ENCODE measurements at regions not wholly inside any gene's neighbourhood (a gene's known extent, or its start where the extent isn't known, plus 50 kb on each side); places are given as distances from the start of the nearest gene placed in this dataset.
A peak's percentile ranks its signal among the peaks of the same experiment; 100 is the strongest.

DNA sequence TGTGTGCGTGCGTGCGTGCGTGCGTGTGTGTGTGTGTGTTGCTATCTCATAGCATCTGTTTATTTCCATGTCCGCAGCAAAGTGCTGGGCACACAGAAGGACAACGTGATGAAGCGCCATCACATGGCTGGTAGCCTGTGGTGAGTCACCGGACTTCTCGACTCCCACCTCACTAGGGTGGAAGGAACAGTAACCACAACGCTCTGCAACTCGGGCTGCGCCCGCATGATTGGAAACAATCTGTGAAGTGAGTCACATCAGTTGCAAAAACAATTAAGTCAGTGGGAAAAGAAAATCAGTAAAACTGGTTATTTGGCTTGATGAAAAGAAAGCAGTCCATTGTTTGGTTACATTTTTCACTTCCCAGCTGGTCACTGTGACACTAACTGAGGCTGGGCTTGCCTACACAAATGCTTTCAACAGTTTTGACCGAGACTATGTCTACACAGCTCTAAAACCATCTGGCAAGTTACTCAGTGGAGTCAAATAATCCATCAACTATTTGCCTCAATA lies 437.3 kb upstream of the CADM1 start:
- Histone ChIP-seq H3K9ac (no peak overlapping the region), H3K9me2 (no peaks in the 10 kb centered on the region), H3K79me2 (ENCODE audit: insufficient read depth) (no peaks in the 10 kb centered on the region), H3K27me3 (ENCODE audit: insufficient read depth) (no peaks in the 10 kb centered on the region), H4K20me1 (ENCODE audit: insufficient read depth) (no peaks in the 10 kb centered on the region), H3F3A (replicated peaks; ENCODE audit: insufficient read depth) (no peaks in the 10 kb centered on the region), H3K27ac (ENCODE audit: low read depth in 2 of 2, low read length in 1 of 2) (0 out of 4 replicates have a peak overlapping the region, but pooled peaks of 1 of the 2 experiments have one; percentile 4), H3K36me3 (replicated peaks in 1 of 2; ENCODE audit: control insufficient read depth in 1 of 2, insufficient read depth in 2 of 2, low read length in 1 of 2) (no peaks in the 10 kb centered on the region), H3K4me2 (no peak overlapping the region), H3K4me1 (ENCODE audit: control insufficient read depth in 1 of 2, insufficient read depth in 2 of 2, low read depth in 1 of 2, low read length in 1 of 2) (peaks cover 0 to 16% of the 10 kb centered on the region in 2 experiments; a peak in 1 of 4 replicates), H3K4me3 (ENCODE audit: low read depth in 2 of 2, low read length in 1 of 2) (no peak overlapping the region), H3K9me3 (no peaks in the 10 kb centered on the region), H2AFZ (ENCODE audit: low read depth) (no peak overlapping the region)
- POLR2A ChIA-PET = no interaction called here
- CTCF ChIA-PET = no interaction called here
- WGBS (ENCODE audit: low lambda C conversion rate) = 47% methylated on average over 15 of the region's 15 CpGs
- no peak for TF ChIP-seq EP300 (IDR thresholded peaks at IDR 0.05; ENCODE audit: borderline replicate concordance in 1 of 2, low read depth in 1 of 2, low read length in 1 of 2)
- TF ChIP-seq JUND (IDR thresholded peaks at IDR 0.05) = no peak
- TF ChIP-seq, protein P1, sequence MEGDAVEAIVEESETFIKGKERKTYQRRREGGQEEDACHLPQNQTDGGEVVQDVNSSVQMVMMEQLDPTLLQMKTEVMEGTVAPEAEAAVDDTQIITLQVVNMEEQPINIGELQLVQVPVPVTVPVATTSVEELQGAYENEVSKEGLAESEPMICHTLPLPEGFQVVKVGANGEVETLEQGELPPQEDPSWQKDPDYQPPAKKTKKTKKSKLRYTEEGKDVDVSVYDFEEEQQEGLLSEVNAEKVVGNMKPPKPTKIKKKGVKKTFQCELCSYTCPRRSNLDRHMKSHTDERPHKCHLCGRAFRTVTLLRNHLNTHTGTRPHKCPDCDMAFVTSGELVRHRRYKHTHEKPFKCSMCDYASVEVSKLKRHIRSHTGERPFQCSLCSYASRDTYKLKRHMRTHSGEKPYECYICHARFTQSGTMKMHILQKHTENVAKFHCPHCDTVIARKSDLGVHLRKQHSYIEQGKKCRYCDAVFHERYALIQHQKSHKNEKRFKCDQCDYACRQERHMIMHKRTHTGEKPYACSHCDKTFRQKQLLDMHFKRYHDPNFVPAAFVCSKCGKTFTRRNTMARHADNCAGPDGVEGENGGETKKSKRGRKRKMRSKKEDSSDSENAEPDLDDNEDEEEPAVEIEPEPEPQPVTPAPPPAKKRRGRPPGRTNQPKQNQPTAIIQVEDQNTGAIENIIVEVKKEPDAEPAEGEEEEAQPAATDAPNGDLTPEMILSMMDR (IDR thresholded peaks at IDR 0.05) = no peak
- TF ChIP-seq, protein P2, sequence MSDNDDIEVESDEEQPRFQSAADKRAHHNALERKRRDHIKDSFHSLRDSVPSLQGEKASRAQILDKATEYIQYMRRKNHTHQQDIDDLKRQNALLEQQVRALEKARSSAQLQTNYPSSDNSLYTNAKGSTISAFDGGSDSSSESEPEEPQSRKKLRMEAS (IDR thresholded peaks at IDR 0.05; ENCODE audit: low read depth) = no peak
- TF ChIP-seq, protein P3, sequence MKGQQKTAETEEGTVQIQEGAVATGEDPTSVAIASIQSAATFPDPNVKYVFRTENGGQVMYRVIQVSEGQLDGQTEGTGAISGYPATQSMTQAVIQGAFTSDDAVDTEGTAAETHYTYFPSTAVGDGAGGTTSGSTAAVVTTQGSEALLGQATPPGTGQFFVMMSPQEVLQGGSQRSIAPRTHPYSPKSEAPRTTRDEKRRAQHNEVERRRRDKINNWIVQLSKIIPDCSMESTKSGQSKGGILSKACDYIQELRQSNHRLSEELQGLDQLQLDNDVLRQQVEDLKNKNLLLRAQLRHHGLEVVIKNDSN (IDR thresholded peaks at IDR 0.05; ENCODE audit: borderline replicate concordance, low read depth) = no peak
- no peak for TF ChIP-seq RAD21 (IDR thresholded peaks at IDR 0.05; ENCODE audit: low read length)
- TF ChIP-seq TAF1 (IDR thresholded peaks at IDR 0.05; ENCODE audit: borderline replicate concordance, low read depth, low read length) = no peak
- DNase-seq = no peak

DNA sequence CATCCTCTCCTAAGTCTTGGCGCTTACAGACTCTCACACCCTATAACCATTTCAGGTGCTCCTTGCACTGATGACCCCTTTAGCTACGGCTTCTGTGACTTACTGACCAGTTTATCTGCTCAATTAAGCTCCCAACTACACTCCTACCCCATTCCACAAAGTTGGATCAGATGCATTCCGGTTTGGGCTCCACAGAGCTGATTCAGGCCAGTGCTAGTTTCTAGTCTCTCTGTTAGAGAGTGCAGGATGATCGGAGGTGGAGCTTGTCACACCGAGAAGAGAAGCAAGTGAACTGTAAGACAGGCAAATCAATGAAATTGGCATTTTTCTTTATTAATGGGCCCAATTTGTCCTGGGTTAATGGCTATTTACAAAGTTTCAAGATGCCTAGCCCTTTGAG lies 436.8 kb upstream of the CADM1 start:
- CTCF ChIA-PET = no interaction called here

More for the DNA sequence above, 436.8 kb upstream of the CADM1 start:
- Histone ChIP-seq H3K9ac (no peak overlapping the region), H3K27me3 (ENCODE audit: insufficient read depth) (no peaks in the 10 kb centered on the region), H3F3A (replicated peaks; ENCODE audit: insufficient read depth) (no peaks in the 10 kb centered on the region), H3K4me2 (no peak overlapping the region), H3K79me2 (ENCODE audit: insufficient read depth) (no peaks in the 10 kb centered on the region), H3K4me3 (ENCODE audit: low read depth in 2 of 2, low read length in 1 of 2) (no peak overlapping the region), H3K9me3 (no peaks in the 10 kb centered on the region), H3K4me1 (ENCODE audit: control insufficient read depth in 1 of 2, insufficient read depth in 2 of 2, low read depth in 1 of 2, low read length in 1 of 2) (peaks cover 0 to 16% of the 10 kb centered on the region in 2 experiments; a peak in 1 of 4 replicates), H3K36me3 (replicated peaks in 1 of 2; ENCODE audit: control insufficient read depth in 1 of 2, insufficient read depth in 2 of 2, low read length in 1 of 2) (no peaks in the 10 kb centered on the region), H4K20me1 (ENCODE audit: insufficient read depth) (no peaks in the 10 kb centered on the region), H2AFZ (ENCODE audit: low read depth) (no peak overlapping the region), H3K27ac (ENCODE audit: low read depth in 2 of 2, low read length in 1 of 2) (no peak overlapping the region), H3K9me2 (no peaks in the 10 kb centered on the region)
- POLR2A ChIA-PET = no interaction called here
- 55% methylated on average over 5 of the region's 5 CpGs for WGBS (ENCODE audit: low lambda C conversion rate)
- no peak for DNase-seq
- TF ChIP-seq, protein P4, sequence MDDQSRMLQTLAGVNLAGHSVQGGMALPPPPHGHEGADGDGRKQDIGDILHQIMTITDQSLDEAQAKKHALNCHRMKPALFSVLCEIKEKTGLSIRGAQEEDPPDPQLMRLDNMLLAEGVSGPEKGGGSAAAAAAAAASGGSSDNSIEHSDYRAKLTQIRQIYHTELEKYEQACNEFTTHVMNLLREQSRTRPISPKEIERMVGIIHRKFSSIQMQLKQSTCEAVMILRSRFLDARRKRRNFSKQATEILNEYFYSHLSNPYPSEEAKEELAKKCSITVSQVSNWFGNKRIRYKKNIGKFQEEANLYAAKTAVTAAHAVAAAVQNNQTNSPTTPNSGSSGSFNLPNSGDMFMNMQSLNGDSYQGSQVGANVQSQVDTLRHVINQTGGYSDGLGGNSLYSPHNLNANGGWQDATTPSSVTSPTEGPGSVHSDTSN (IDR thresholded peaks at IDR 0.05) = no peak
- no peak for TF ChIP-seq NRF1 (IDR thresholded peaks at IDR 0.05; ENCODE audit: low read depth, low read length)

All from SK-N-SH (cell line).